Putamen (tissue), 1 donor: ENCODE measurements at regions not wholly inside any gene's neighbourhood (a gene's known extent, or its start where the extent isn't known, plus 50 kb on each side); places are given as distances from the start of the nearest gene placed in this dataset.
A peak's percentile ranks its signal among the peaks of the same experiment; 100 is the strongest.
"Not testable (repeated sequence)": the region's sequence is repeated elsewhere in the genome, so short reads cannot be mapped to it uniquely, and the experiment has no call there.

Experiments used
- DNase-seq: peaks from one replicate; pipeline ENCODE4 v3.0.0-alpha.2; 2016; ENCODE audit warnings: low spot score

GRCh38 chr5:12125895-12126294 is 221.6 kb upstream of the CTNND2 start:
- DNase-seq: no peak

GRCh38 chr5:12119657-12120056 is 215.4 kb upstream of the CTNND2 start:
- DNase-seq: no peak

- DNase-seq: no peak
These were observed 209.8 kb upstream of the CTNND2 start for GRCh38 chr5:12114075-12114474.

- no peak for DNase-seq
These were observed 208.8 kb upstream of the CTNND2 start for GRCh38 chr5:12113062-12113461.

GRCh38 chr5:12111261-12111660 is 207.0 kb upstream of the CTNND2 start:
- DNase-seq: no peak

GRCh38 chr5:12110629-12111028 is 206.4 kb upstream of the CTNND2 start:
- DNase-seq: no peak

GRCh38 chr5:12109075-12109688 is 204.9 kb upstream of the CTNND2 start:
- DNase-seq: no peak

- no peak for DNase-seq
These were observed 197.9 kb upstream of the CTNND2 start for GRCh38 chr5:12102151-12102550.

- DNase-seq: no peak
These were observed 196.3 kb upstream of the CTNND2 start for GRCh38 chr5:12100542-12100941.

- no peak for DNase-seq
These were observed 195.1 kb upstream of the CTNND2 start for GRCh38 chr5:12099296-12099695.

- no peak for DNase-seq
These were observed 191.6 kb upstream of the CTNND2 start for GRCh38 chr5:12095808-12096281.

- DNase-seq: no peak
These were observed 189.3 kb upstream of the CTNND2 start for GRCh38 chr5:12093586-12093985.

- no peak for DNase-seq
These were observed 176.5 kb upstream of the CTNND2 start for GRCh38 chr5:12080761-12081160.

GRCh38 chr5:12078286-12078685 is 174.0 kb upstream of the CTNND2 start:
- DNase-seq: not testable (repeated sequence)

GRCh38 chr5:12073426-12073825 is 169.2 kb upstream of the CTNND2 start:
- DNase-seq: peak; percentile 32

- no peak for DNase-seq
These were observed 168.2 kb upstream of the CTNND2 start for GRCh38 chr5:12072441-12072840.

GRCh38 chr5:12071455-12071854 is 167.2 kb upstream of the CTNND2 start:
- DNase-seq: no peak

GRCh38 chr5:12023614-12024241 is 119.5 kb upstream of the CTNND2 start:
- peak; percentile 36 for DNase-seq

- DNase-seq: no peak
These were observed 118.2 kb upstream of the CTNND2 start for GRCh38 chr5:12022444-12022843.

- DNase-seq: no peak
These were observed 115.1 kb upstream of the CTNND2 start for GRCh38 chr5:12019306-12019705.

- no peak for DNase-seq
These were observed 112.8 kb upstream of the CTNND2 start for GRCh38 chr5:12017007-12017406.

GRCh38 chr5:12016159-12016746 is 112.0 kb upstream of the CTNND2 start:
- DNase-seq: no peak

- no peak for DNase-seq
These were observed 109.1 kb upstream of the CTNND2 start for GRCh38 chr5:12013351-12013750.

- no peak for DNase-seq
These were observed 99.4 kb upstream of the CTNND2 start for GRCh38 chr5:12003680-12004079.
